GM19238 (cell line): ENCODE measurements at regions not wholly inside any gene's neighbourhood (a gene's known extent, or its start where the extent isn't known, plus 50 kb on each side); places are given as distances from the start of the nearest gene placed in this dataset.

Experiments used
- DNase-seq: peaks from one replicate; pipeline ENCODE4 v3.0.0; 2011; ENCODE audit warnings: low spot score; ENCODE audit not compliant: insufficient read length

GRCh38 chr10:118246332-118247295 is 95.5 kb downstream of the FAM204A start:
- DNase-seq = no peak

DNA sequence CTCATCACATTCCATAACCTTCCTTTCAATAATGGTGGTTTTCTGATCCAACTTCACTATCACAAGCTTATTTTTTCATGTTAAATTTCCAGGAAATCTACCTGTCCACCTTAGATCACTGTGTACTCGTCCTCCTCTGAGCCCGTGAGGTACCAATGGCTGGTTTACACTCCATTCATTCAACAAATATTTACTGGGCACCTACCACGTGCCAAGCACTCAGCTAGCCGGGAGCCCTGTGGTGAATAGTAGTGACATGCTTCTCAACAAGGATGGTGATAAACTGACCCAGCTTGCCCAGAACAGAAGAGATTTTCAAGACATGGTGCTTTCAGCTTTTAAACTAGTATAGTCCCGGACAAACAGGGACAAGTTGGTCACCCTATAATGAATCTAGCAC is 98.2 kb downstream of the FAM204A start:
- DNase-seq = no peak

- DNase-seq = peak; percentile 15
Measured at GRCh38 chr10:118241229-118242137, 100.6 kb downstream of the FAM204A start.

GRCh38 chr10:118239236-118239630 is 102.9 kb downstream of the FAM204A start:
- no peak for DNase-seq

- no peak for DNase-seq
Measured at GRCh38 chr10:118238573-118239235, 103.4 kb downstream of the FAM204A start.

DNA sequence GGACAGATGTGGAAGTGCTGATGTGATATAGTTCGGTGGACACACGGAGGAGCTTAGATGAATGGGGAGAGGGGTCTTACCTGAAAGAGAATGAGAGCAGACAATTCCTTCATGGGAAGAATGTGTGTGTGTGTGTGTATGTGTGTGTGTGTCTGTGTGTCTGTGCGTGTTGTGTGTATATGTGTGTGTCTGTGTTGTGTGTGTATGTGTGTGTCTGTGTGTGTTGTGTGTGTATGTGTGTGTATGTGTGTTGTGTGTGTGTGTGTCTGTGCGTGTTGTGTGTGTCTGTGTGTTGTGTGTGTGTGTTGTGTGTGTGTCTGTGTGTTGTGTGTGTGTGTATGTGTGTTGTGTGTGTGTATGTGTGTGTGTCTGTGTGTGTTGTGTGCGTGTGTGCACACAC is 104.2 kb downstream of the FAM204A start:
- no peak for DNase-seq

GRCh38 chr10:118234683-118235082 is 107.4 kb downstream of the FAM204A start:
- no peak for DNase-seq

DNA sequence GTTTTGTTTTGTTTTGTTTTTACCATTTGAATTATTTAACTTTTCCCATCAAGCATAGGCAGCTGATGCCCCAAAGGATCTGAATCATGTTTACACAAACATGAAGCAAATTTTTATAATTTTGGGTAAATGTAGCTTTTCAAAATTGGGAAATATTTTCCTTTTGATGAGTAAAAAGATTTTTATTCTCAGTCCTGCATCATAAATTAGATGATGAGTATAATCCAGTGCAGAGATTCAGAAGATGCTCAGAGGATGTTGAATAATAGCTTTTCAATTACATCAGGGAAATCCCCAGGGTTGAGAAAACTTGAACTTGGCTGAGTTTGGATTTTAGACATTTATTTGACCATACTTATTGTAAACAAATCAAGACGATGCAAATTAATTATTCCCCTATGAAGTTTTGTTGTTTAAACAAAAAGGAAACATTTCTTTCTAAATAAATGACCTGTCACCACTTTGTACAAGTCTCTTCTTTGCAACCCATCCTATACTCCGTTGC is 121.7 kb downstream of the FAM204A start:
- DNase-seq = no peak

- no peak for DNase-seq
Measured at GRCh38 chr10:118218562-118218961, 123.6 kb downstream of the FAM204A start.

- no peak for DNase-seq
Measured at GRCh38 chr10:118216571-118217170, 125.5 kb downstream of the FAM204A start.

GRCh38 chr10:118216020-118216419 is 126.1 kb downstream of the FAM204A start:
- DNase-seq = no peak

DNA sequence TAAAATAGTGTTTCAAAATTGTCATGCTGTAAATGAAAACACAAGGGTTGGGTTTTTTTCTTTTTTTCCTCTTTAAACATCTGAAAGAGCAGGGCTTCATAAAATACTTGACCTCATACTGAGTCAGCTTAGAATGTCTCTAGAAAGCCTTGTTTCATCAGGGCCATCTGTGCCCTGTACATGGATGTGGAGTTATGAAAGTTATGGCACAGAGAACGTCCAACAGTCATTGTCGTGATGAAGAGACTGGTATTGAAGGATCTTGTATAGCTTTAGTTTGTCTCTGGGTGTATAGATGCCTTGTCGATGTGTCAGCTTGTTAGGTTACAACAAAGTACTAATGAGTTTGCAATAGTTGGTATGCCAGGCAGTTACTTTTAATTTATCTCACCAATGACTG is 127.3 kb downstream of the FAM204A start:
- no peak for DNase-seq

DNA sequence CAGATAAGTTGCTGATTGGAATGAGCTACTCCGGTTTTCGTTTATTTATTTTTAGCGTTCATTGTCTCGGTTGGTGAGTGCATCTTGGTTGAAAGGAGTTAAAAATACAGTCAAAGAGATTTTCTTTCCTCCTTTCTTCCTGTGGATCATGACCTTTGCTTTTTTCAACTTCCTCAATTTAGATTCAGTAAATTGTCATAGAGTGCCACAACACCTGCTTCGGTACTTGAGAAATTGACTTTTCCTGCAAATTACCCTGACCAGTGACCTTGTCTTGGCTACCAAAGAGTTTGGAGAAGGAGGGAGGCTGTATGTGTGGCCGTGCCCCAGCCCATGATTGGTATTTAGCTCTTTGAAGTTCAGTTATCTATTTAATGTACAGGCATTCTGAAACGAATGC is 128.7 kb downstream of the FAM204A start:
- no peak for DNase-seq

GRCh38 chr10:118210276-118210675 is 131.8 kb downstream of the FAM204A start:
- DNase-seq = no peak

- no peak for DNase-seq
Measured at GRCh38 chr10:118209215-118209614, 132.9 kb downstream of the FAM204A start.

DNA sequence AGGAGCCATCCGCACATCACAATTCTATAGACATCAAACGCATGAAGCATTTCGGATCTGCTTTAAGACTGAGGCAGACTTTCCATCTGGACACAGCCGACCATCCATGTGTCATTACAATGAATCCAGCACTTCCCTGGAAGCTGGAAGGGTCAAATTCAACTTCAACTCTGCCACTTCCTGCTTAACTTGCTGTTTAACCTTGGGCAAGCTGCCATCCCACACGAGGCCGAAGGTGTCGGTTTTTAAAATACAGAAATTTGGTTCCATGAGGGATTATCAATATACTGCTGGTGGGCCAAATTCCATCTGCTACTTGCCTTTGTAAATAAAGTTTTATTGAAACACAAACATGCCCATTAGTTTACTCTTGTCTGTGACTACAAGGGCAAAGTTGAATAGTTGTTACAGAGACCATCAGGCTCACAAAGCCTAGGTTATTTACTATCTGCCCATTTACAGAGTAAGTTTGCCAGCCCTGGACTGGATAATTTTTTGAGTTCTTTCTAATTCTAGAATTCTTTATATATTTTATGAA is 134.6 kb downstream of the FAM204A start:
- no peak for DNase-seq

DNA sequence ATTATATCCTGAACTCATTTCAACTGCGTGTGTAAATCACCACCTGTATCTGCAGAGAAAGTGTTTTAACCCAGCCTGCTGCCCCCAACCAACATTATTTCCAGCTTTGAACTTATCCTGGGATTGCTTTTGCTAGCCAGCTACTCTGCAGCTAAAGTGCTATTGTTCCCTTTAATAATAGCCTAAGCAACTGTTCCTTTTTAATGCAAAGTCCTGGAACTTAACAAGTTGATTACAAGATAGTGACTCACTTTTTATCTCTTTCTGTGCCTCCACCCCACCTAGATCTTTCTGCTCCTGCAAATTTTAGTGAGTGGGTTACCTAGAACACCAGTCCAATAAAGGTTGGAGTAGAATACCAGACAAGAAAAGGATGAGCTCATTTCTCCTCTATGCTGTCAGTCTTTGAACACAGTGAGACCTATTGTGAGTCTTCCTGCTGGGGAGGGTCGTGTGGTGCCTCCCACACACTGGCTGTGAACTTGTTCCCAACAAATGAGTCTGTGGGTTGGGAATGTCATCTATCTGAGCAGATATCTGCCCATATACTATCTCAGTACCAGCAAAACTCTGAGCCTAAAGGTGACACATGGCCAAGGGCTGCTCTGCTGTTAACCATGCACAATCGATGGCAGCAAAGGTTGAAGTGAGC is 137.7 kb downstream of the FAM204A start:
- DNase-seq = no peak

- no peak for DNase-seq
Measured at GRCh38 chr10:118203461-118203860, 138.7 kb downstream of the FAM204A start.

- no peak for DNase-seq
Measured at GRCh38 chr10:118195729-118196128, 146.4 kb downstream of the FAM204A start.

GRCh38 chr10:118193642-118194041 is 146.9 kb upstream of the RAB11FIP2 start:
- no peak for DNase-seq
